ENCODE measurements at regions not wholly inside any gene's neighbourhood (a gene's known extent, or its start where the extent isn't known, plus 50 kb on each side); places are given as distances from the start of the nearest gene placed in this dataset.

- Histone ChIP-seq H3K27me3 (ENCODE audit: control insufficient read depth, insufficient read depth, low read length) (no peaks in the 10 kb centered on the region), H3K4me1 (ENCODE audit: control insufficient read depth, insufficient read depth, low read length) (no peaks in the 10 kb centered on the region), H3K36me3 (ENCODE audit: control insufficient read depth, insufficient read depth, low read length) (no peaks in the 10 kb centered on the region), H3K4me3 (ENCODE audit: low read depth, low read length) (no peak overlapping the region), H3K27ac (ENCODE audit: low read depth, low read length) (no peak overlapping the region), H3K9me3 (ENCODE audit: control insufficient read depth, insufficient read depth, low read length) (no peaks in the 10 kb centered on the region)
- no peak for DNase-seq (ENCODE audit: low read depth in 4 of 6, low spot score in 6 of 6)
Measured at GRCh38 chr3:187586226-187586625, 84.0 kb downstream of the SST start.

GRCh38 chr3:187572441-187572840, 97.8 kb downstream of the SST start:
- Histone ChIP-seq H3K9me3 (ENCODE audit: control insufficient read depth, insufficient read depth, low read length) (no peaks in the 10 kb centered on the region), H3K27ac (ENCODE audit: low read depth, low read length) (no peak overlapping the region), H3K4me3 (ENCODE audit: low read depth, low read length) (no peak overlapping the region), H3K4me1 (ENCODE audit: control insufficient read depth, insufficient read depth, low read length) (no peaks in the 10 kb centered on the region), H3K36me3 (ENCODE audit: control insufficient read depth, insufficient read depth, low read length) (no peaks in the 10 kb centered on the region), H3K27me3 (ENCODE audit: control insufficient read depth, insufficient read depth, low read length) (no peaks in the 10 kb centered on the region)
- WGBS (ENCODE audit: insufficient coverage): 62% methylated on average over 2 of the region's 2 CpGs
- DNase-seq (ENCODE audit: low read depth in 4 of 6, low spot score in 6 of 6): no peak

- WGBS (ENCODE audit: insufficient coverage): 88% methylated on average over 4 of the region's 4 CpGs
- no peak for DNase-seq (ENCODE audit: low read depth in 4 of 6, low spot score in 6 of 6)
- no peaks in the 10 kb centered on the region for H3K4me1 ChIP-seq (ENCODE audit: control insufficient read depth, insufficient read depth, low read length)
- H3K4me3 ChIP-seq (ENCODE audit: low read depth, low read length): no peak overlapping the region
- H3K36me3 ChIP-seq (ENCODE audit: control insufficient read depth, insufficient read depth, low read length): no peaks in the 10 kb centered on the region
- no peak overlapping the region for H3K27ac ChIP-seq (ENCODE audit: low read depth, low read length)
- H3K27me3 ChIP-seq (ENCODE audit: control insufficient read depth, insufficient read depth, low read length): no peaks in the 10 kb centered on the region
- H3K9me3 ChIP-seq (ENCODE audit: control insufficient read depth, insufficient read depth, low read length): no peaks in the 10 kb centered on the region
Measured at GRCh38 chr3:187571701-187572100, 98.5 kb downstream of the SST start.

GRCh38 chr3:187570776-187571175, 99.4 kb downstream of the SST start:
- H3K4me3 ChIP-seq (ENCODE audit: low read depth, low read length): no peak overlapping the region
- no peaks in the 10 kb centered on the region for H3K36me3 ChIP-seq (ENCODE audit: control insufficient read depth, insufficient read depth, low read length)
- DNase-seq (ENCODE audit: low read depth in 4 of 6, low spot score in 6 of 6): no peak
- H3K27me3 ChIP-seq (ENCODE audit: control insufficient read depth, insufficient read depth, low read length): no peaks in the 10 kb centered on the region
- H3K27ac ChIP-seq (ENCODE audit: low read depth, low read length): no peak overlapping the region
- H3K9me3 ChIP-seq (ENCODE audit: control insufficient read depth, insufficient read depth, low read length): no peaks in the 10 kb centered on the region
- 50% methylated on average over 1 of the region's 2 CpGs for WGBS (ENCODE audit: insufficient coverage)
- H3K4me1 ChIP-seq (ENCODE audit: control insufficient read depth, insufficient read depth, low read length): no peaks in the 10 kb centered on the region

GRCh38 chr3:187568171-187568570, 102.0 kb downstream of the SST start:
- Histone ChIP-seq H3K4me1 (ENCODE audit: control insufficient read depth, insufficient read depth, low read length) (no peaks in the 10 kb centered on the region), H3K36me3 (ENCODE audit: control insufficient read depth, insufficient read depth, low read length) (no peaks in the 10 kb centered on the region), H3K27me3 (ENCODE audit: control insufficient read depth, insufficient read depth, low read length) (no peaks in the 10 kb centered on the region), H3K27ac (ENCODE audit: low read depth, low read length) (no peak overlapping the region), H3K9me3 (ENCODE audit: control insufficient read depth, insufficient read depth, low read length) (no peaks in the 10 kb centered on the region), H3K4me3 (ENCODE audit: low read depth, low read length) (no peak overlapping the region)
- WGBS (ENCODE audit: insufficient coverage): 84% methylated on average over 4 of the region's 4 CpGs
- no peak for DNase-seq (ENCODE audit: low read depth in 4 of 6, low spot score in 6 of 6)

- WGBS (ENCODE audit: insufficient coverage): no CpG with 5 or more reads among the region's 2 CpGs
- Histone ChIP-seq H3K4me1 (ENCODE audit: control insufficient read depth, insufficient read depth, low read length) (no peaks in the 10 kb centered on the region), H3K27me3 (ENCODE audit: control insufficient read depth, insufficient read depth, low read length) (no peaks in the 10 kb centered on the region), H3K9me3 (ENCODE audit: control insufficient read depth, insufficient read depth, low read length) (no peaks in the 10 kb centered on the region), H3K27ac (ENCODE audit: low read depth, low read length) (no peak overlapping the region), H3K4me3 (ENCODE audit: low read depth, low read length) (no peak overlapping the region), H3K36me3 (ENCODE audit: control insufficient read depth, insufficient read depth, low read length) (no peaks in the 10 kb centered on the region)
- DNase-seq (ENCODE audit: low read depth in 4 of 6, low spot score in 6 of 6): no peak
Measured at GRCh38 chr3:187567661-187568121, 102.5 kb downstream of the SST start.

- whole genome bisulfite sequencing (ENCODE audit: insufficient coverage): 63% methylated on average over 2 of the region's 2 CpGs
- no peak overlapping the region for H3K27ac ChIP-seq (ENCODE audit: low read depth, low read length)
- H3K4me1 ChIP-seq (ENCODE audit: control insufficient read depth, insufficient read depth, low read length): no peaks in the 10 kb centered on the region
- H3K9me3 ChIP-seq (ENCODE audit: control insufficient read depth, insufficient read depth, low read length): no peaks in the 10 kb centered on the region
- no peak for DNase-seq (ENCODE audit: low read depth in 4 of 6, low spot score in 6 of 6)
- no peaks in the 10 kb centered on the region for H3K36me3 ChIP-seq (ENCODE audit: control insufficient read depth, insufficient read depth, low read length)
- H3K27me3 ChIP-seq (ENCODE audit: control insufficient read depth, insufficient read depth, low read length): no peaks in the 10 kb centered on the region
- H3K4me3 ChIP-seq (ENCODE audit: low read depth, low read length): no peak overlapping the region
Measured at GRCh38 chr3:187567021-187567420, 103.2 kb downstream of the SST start.

- 97% methylated on average over 4 of the region's 5 CpGs for WGBS (ENCODE audit: insufficient coverage)
- Histone ChIP-seq H3K27me3 (ENCODE audit: control insufficient read depth, insufficient read depth, low read length) (no peaks in the 10 kb centered on the region), H3K36me3 (ENCODE audit: control insufficient read depth, insufficient read depth, low read length) (no peaks in the 10 kb centered on the region), H3K9me3 (ENCODE audit: control insufficient read depth, insufficient read depth, low read length) (no peaks in the 10 kb centered on the region), H3K4me1 (ENCODE audit: control insufficient read depth, insufficient read depth, low read length) (no peaks in the 10 kb centered on the region), H3K27ac (ENCODE audit: low read depth, low read length) (no peak overlapping the region), H3K4me3 (ENCODE audit: low read depth, low read length) (no peak overlapping the region)
- DNase-seq (ENCODE audit: low read depth in 4 of 6, low spot score in 6 of 6): no peak
Measured at GRCh38 chr3:187565701-187566100, 104.5 kb downstream of the SST start.

- H3K4me3 ChIP-seq (ENCODE audit: low read depth, low read length): no peak overlapping the region
- H3K9me3 ChIP-seq (ENCODE audit: control insufficient read depth, insufficient read depth, low read length): no peaks in the 10 kb centered on the region
- WGBS (ENCODE audit: insufficient coverage): no CpG with 5 or more reads among the region's 2 CpGs
- no peaks in the 10 kb centered on the region for H3K4me1 ChIP-seq (ENCODE audit: control insufficient read depth, insufficient read depth, low read length)
- no peaks in the 10 kb centered on the region for H3K36me3 ChIP-seq (ENCODE audit: control insufficient read depth, insufficient read depth, low read length)
- DNase-seq (ENCODE audit: low read depth in 4 of 6, low spot score in 6 of 6): no peak
- H3K27me3 ChIP-seq (ENCODE audit: control insufficient read depth, insufficient read depth, low read length): no peaks in the 10 kb centered on the region
- no peak overlapping the region for H3K27ac ChIP-seq (ENCODE audit: low read depth, low read length)
Measured at GRCh38 chr3:187558990-187559389, 111.2 kb downstream of the SST start.

- DNase-seq (ENCODE audit: low read depth in 4 of 6, low spot score in 6 of 6): no peak
- Histone ChIP-seq H3K27me3 (ENCODE audit: control insufficient read depth, insufficient read depth, low read length) (no peaks in the 10 kb centered on the region), H3K4me1 (ENCODE audit: control insufficient read depth, insufficient read depth, low read length) (no peaks in the 10 kb centered on the region), H3K9me3 (ENCODE audit: control insufficient read depth, insufficient read depth, low read length) (no peaks in the 10 kb centered on the region), H3K27ac (ENCODE audit: low read depth, low read length) (no peak overlapping the region), H3K4me3 (ENCODE audit: low read depth, low read length) (no peak overlapping the region), H3K36me3 (ENCODE audit: control insufficient read depth, insufficient read depth, low read length) (no peaks in the 10 kb centered on the region)
Measured at GRCh38 chr3:187551416-187551815, 118.8 kb downstream of the SST start.

Data from spinal cord (tissue), 9 donors.